ENCODE measurements at regions not wholly inside any gene's neighbourhood (a gene's known extent, or its start where the extent isn't known, plus 50 kb on each side); places are given as distances from the start of the nearest gene placed in this dataset.

- no peaks in the 10 kb centered on the region; the same call in 1 of the 2 replicates for H3K9me3 ChIP-seq (ENCODE audit: insufficient read depth, low read depth, low read length)
- H3K79me2 ChIP-seq (ENCODE audit: insufficient read depth, low read length), result no peaks in the 10 kb centered on the region
- H3K9ac ChIP-seq (ENCODE audit: low read depth, low read length, poor library complexity, severe bottlenecking), result no peak overlapping the region
- no peak overlapping the region for H3K4me3 ChIP-seq (ENCODE audit: low read length, poor library complexity, severe bottlenecking)
- H3F3A ChIP-seq (ENCODE audit: low read depth), result no peaks in the 10 kb centered on the region
- no peaks in the 10 kb centered on the region for H3K9me2 ChIP-seq (replicated peaks; ENCODE audit: low read depth, low read length)
- no peak overlapping the region for H3K4me2 ChIP-seq (ENCODE audit: low read depth, low read length, poor library complexity, severe bottlenecking)
- H2AFZ ChIP-seq (ENCODE audit: low read length), result no peak overlapping the region
- no peaks in the 10 kb centered on the region for H4K20me1 ChIP-seq (ENCODE audit: insufficient read depth, low read length, poor library complexity, severe bottlenecking)
- H3K36me3 ChIP-seq (ENCODE audit: insufficient read depth, low read length), result no peaks in the 10 kb centered on the region
- H3K4me1 ChIP-seq (ENCODE audit: insufficient read depth, low read length, poor library complexity, severe bottlenecking), result no peaks in the 10 kb centered on the region
- no peaks in the 10 kb centered on the region for H3K27me3 ChIP-seq (ENCODE audit: insufficient read depth, low read length, poor library complexity, severe bottlenecking)
- TF ChIP-seq EZH2phosphoT487 (IDR thresholded peaks at IDR 0.05; ENCODE audit: borderline replicate concordance) (no peak), CTCF (conservative IDR thresholded peaks at IDR 0.05; ENCODE audit: low read length) (no peak)
Observed at GRCh38 chr2:19027626-19028025, 330.8 kb downstream of the OSR1 start.

- Histone ChIP-seq H3K4me3 (ENCODE audit: low read length, poor library complexity, severe bottlenecking) (no peak overlapping the region), H3K79me2 (ENCODE audit: insufficient read depth, low read length) (no peaks in the 10 kb centered on the region), H2AFZ (ENCODE audit: low read length) (no peak overlapping the region), H3K4me1 (ENCODE audit: insufficient read depth, low read length, poor library complexity, severe bottlenecking) (no peaks in the 10 kb centered on the region), H4K20me1 (ENCODE audit: insufficient read depth, low read length, poor library complexity, severe bottlenecking) (no peaks in the 10 kb centered on the region), H3K36me3 (ENCODE audit: insufficient read depth, low read length) (no peaks in the 10 kb centered on the region), H3F3A (ENCODE audit: low read depth) (no peaks in the 10 kb centered on the region), H3K9ac (ENCODE audit: low read depth, low read length, poor library complexity, severe bottlenecking) (no peak overlapping the region), H3K9me2 (replicated peaks; ENCODE audit: low read depth, low read length) (no peaks in the 10 kb centered on the region), H3K4me2 (ENCODE audit: low read depth, low read length, poor library complexity, severe bottlenecking) (no peak overlapping the region), H3K27me3 (ENCODE audit: insufficient read depth, low read length, poor library complexity, severe bottlenecking) (no peaks in the 10 kb centered on the region), H3K9me3 (ENCODE audit: insufficient read depth, low read depth, low read length) (no peaks in the 10 kb centered on the region)
- TF ChIP-seq CTCF (conservative IDR thresholded peaks at IDR 0.05; ENCODE audit: low read length) (no peak), EZH2phosphoT487 (IDR thresholded peaks at IDR 0.05; ENCODE audit: borderline replicate concordance) (no peak)
Observed at GRCh38 chr2:19026261-19026660, 332.2 kb downstream of the OSR1 start.

- H3K4me1 ChIP-seq (ENCODE audit: insufficient read depth, low read length, poor library complexity, severe bottlenecking), result no peaks in the 10 kb centered on the region
- no peaks in the 10 kb centered on the region for H4K20me1 ChIP-seq (ENCODE audit: insufficient read depth, low read length, poor library complexity, severe bottlenecking)
- no peaks in the 10 kb centered on the region for H3K9me2 ChIP-seq (replicated peaks; ENCODE audit: low read depth, low read length)
- no peak overlapping the region for H3K4me2 ChIP-seq (ENCODE audit: low read depth, low read length, poor library complexity, severe bottlenecking)
- H3K79me2 ChIP-seq (ENCODE audit: insufficient read depth, low read length), result no peaks in the 10 kb centered on the region
- no peak overlapping the region for H3K4me3 ChIP-seq (ENCODE audit: low read length, poor library complexity, severe bottlenecking)
- no peaks in the 10 kb centered on the region for H3K27me3 ChIP-seq (ENCODE audit: insufficient read depth, low read length, poor library complexity, severe bottlenecking)
- no peak overlapping the region for H2AFZ ChIP-seq (ENCODE audit: low read length)
- no peaks in the 10 kb centered on the region for H3K9me3 ChIP-seq (ENCODE audit: insufficient read depth, low read depth, low read length)
- TF ChIP-seq EZH2phosphoT487 (IDR thresholded peaks at IDR 0.05; ENCODE audit: borderline replicate concordance), result no peak
- no peak for TF ChIP-seq CTCF (conservative IDR thresholded peaks at IDR 0.05; ENCODE audit: low read length)
- H3F3A ChIP-seq (ENCODE audit: low read depth), result no peaks in the 10 kb centered on the region
- no peak overlapping the region for H3K9ac ChIP-seq (ENCODE audit: low read depth, low read length, poor library complexity, severe bottlenecking)
- no peaks in the 10 kb centered on the region for H3K36me3 ChIP-seq (ENCODE audit: insufficient read depth, low read length)
Observed at GRCh38 chr2:19022334-19022733, 336.1 kb downstream of the OSR1 start.

All from Loucy (cell line).